ENCODE measurements at regions not wholly inside any gene's neighbourhood (a gene's known extent, or its start where the extent isn't known, plus 50 kb on each side); places are given as distances from the start of the nearest gene placed in this dataset.

DNA sequence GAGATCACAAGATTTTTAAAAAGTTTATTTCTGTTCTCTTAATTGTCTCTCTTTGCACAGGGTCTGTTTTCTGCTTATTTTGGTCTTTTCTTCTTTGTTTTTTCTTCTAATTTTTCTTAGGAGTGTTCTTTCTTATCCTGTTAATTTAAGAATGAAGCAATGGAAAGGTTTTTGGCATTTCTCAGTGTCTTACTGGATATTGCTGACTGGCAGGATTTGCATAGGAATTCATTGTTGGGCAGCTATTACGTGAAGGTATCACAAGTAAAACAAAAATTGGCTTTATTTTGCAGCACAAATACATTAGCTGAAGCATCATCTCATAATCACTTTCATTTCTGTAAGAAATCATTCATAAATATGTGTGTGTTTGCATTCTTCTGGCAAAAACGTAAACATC lies 566.9 kb upstream of the CDH6 start:
- in situ Hi-C loops (cut with HindIII; ENCODE audit: low sequenced_read_pairs), result no loop called here

GRCh38 chr5:30620481-30621085 lies 572.9 kb upstream of the CDH6 start:
- in situ Hi-C loops (cut with HindIII; ENCODE audit: low sequenced_read_pairs), result no loop called here

GRCh38 chr5:30608501-30608900 lies 585.0 kb upstream of the CDH6 start:
- in situ Hi-C loops (cut with HindIII; ENCODE audit: low sequenced_read_pairs), result no loop called here

DNA sequence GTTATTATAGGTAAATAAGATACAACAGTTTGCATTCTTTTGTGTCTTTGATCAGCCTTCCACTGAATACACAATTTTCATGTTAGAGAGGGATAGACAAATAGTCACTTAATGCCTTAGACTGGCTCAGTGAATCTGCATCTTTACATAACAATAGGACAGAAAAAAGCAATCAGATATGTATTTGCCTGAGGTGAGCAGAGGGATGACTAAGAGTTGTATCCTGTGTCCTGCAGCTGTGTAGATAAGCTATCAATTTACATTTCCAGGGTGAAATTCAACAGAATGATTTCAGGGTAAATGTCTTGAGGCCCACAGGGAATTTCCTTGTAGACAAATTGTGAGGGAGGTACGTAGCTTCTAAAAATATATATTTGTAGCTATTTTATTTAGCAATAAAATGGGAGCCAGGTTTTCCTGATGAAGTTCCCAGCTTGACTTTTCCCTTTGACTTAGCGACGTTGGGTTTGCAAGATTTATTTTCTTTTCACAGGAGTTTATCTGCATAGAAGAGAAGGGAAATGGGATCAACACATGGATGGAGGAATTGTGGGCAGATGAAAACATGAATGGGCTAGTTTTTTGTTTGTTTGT lies 586.1 kb upstream of the CDH6 start:
- in situ Hi-C loops (cut with HindIII; ENCODE audit: low sequenced_read_pairs), result no loop called here

GRCh38 chr5:30605693-30606268 lies 587.7 kb upstream of the CDH6 start:
- in situ Hi-C loops (cut with HindIII; ENCODE audit: low sequenced_read_pairs), result no loop called here

DNA sequence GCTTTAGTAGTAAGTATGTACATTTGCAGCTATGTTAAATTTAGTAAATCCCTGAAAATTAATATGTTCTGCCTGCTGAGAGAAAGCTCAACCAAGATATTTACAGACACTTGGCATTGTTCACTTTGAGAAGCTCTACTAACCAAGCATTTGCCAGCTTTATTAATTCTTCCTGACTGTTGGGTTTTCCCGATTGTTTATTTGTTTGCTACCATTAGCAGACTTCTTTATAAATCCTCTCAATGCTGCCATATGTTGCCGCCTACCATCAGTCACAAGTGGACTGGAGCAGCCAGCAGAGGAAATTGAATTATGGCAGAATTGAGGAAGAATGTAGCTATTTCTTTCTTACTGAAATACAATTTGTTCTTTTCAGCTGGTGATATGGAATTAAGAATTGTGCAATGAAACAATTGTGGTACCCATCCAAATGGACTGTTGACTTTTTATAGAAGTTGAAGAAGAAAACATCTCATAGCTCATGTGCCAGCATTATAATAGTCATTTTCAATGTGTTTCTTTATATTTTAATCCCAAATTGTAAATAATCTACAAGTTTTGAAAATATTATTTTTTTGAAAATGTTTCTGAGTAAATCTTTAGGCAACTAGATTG lies 588.7 kb upstream of the CDH6 start:
- in situ Hi-C loops (cut with HindIII; ENCODE audit: low sequenced_read_pairs), result no loop called here

GRCh38 chr5:30600892-30601291 lies 592.6 kb upstream of the CDH6 start:
- in situ Hi-C loops (cut with HindIII; ENCODE audit: low sequenced_read_pairs), result no loop called here

- in situ Hi-C loops (cut with HindIII; ENCODE audit: low sequenced_read_pairs), result no loop called here
Measured at GRCh38 chr5:30596495-30597064, 596.9 kb upstream of the CDH6 start.

GRCh38 chr5:30594331-30594730 lies 599.2 kb upstream of the CDH6 start:
- in situ Hi-C loops (cut with HindIII; ENCODE audit: low sequenced_read_pairs), result no loop called here

GRCh38 chr5:30592833-30593232 lies 600.7 kb upstream of the CDH6 start:
- in situ Hi-C loops (cut with HindIII; ENCODE audit: low sequenced_read_pairs), result no loop called here

GRCh38 chr5:30581198-30581935 lies 612.1 kb upstream of the CDH6 start:
- in situ Hi-C loops (cut with HindIII; ENCODE audit: low sequenced_read_pairs), result no loop called here

DNA sequence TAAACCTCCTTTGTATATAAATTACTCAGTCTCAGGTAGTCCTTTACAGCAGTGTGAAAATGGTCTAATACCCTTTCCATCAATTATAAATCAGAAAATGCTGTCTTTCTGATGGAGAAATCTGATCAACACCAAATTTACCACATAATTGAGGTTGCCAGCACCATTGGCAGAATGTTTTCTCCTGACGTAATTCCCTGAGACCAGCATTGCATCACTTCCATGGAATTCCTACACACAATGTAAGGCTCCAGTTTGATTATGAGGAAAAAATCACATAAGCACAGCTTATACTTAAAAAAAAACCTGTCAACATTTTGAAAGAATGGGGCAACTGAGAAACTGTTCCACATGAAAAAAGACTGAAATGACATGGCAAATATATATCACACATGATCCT lies 618.7 kb upstream of the CDH6 start:
- in situ Hi-C loops (cut with HindIII; ENCODE audit: low sequenced_read_pairs), result no loop called here

GRCh38 chr5:30572279-30572678 lies 621.2 kb upstream of the CDH6 start:
- in situ Hi-C loops (cut with HindIII; ENCODE audit: low sequenced_read_pairs), result no loop called here

- in situ Hi-C loops (cut with HindIII; ENCODE audit: low sequenced_read_pairs), result no loop called here
Measured at GRCh38 chr5:30561771-30562170, 631.7 kb upstream of the CDH6 start.

GRCh38 chr5:30551618-30552017 lies 641.9 kb upstream of the CDH6 start:
- in situ Hi-C loops (cut with HindIII; ENCODE audit: low sequenced_read_pairs), result no loop called here

GRCh38 chr5:30548580-30549305 lies 644.7 kb upstream of the CDH6 start:
- in situ Hi-C loops (cut with HindIII; ENCODE audit: low sequenced_read_pairs), result no loop called here

DNA sequence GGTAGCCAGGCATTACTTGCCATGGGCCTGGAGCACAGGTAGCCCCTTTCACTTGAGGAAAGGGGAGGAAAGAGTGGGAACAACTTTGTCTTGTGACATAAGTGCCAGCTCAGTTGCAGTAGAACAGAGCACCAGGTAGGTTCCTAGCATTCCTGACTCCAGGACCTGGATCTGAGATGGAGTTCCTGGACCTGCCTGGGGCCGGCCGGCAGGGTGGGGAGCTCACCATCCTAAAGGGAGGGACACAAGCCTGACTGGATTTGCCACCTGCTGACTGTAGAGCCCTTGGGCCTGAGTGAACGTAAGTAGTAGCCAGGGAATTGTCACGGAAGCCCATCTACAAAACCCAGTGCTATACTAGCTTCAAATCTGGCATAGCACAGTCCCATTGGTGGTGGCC lies 653.3 kb upstream of the CDH6 start:
- in situ Hi-C loops (cut with HindIII; ENCODE audit: low sequenced_read_pairs), result no loop called here

DNA sequence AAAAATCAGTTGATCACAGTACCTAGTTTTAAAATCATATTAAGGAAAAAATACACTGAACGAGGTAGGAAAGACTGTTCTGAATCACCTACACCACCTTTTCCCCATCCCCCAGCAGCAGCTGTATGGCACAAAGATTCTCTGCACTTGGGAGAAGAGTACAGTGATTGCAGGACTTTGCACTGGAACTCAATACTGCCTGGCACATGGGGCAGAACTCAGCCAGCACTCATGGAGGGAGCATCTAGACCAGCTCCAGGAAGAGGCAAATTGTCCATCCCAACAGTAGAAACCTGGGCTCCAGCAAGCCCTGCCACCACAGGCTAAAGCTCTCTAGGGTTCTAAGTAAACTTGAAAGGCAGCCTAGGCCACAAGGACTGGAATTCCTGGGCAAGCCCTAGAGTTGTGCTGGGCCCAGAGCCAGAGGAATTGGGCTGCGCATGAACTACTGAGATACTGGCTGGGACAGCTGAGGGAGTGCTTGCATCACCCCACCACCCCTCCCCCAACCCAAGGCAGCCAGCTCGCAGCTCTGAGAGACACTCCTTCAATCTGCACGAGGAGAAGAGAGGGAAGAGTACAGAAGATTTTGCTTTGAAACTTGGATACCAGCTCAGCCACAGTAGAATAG lies 654.4 kb upstream of the CDH6 start:
- in situ Hi-C loops (cut with HindIII; ENCODE audit: low sequenced_read_pairs), result no loop called here

GRCh38 chr5:30525353-30525752 lies 668.1 kb upstream of the CDH6 start:
- in situ Hi-C loops (cut with HindIII; ENCODE audit: low sequenced_read_pairs), result no loop called here

GRCh38 chr5:30524428-30524827 lies 669.1 kb upstream of the CDH6 start:
- in situ Hi-C loops (cut with HindIII; ENCODE audit: low sequenced_read_pairs), result no loop called here
